Stomach (tissue), 4 donors: ENCODE measurements at regions not wholly inside any gene's neighbourhood (a gene's known extent, or its start where the extent isn't known, plus 50 kb on each side); places are given as distances from the start of the nearest gene placed in this dataset.

Experiments used
- POLR2A ChIP-seq, 4 donors: fragments of 450-650 bp; IDR thresholded peaks; one replicate each; pipeline ENCODE4 v1.6.1; 2016; ENCODE audit warnings: antibody characterized with exemption in 4 of 4, control low read depth in 2 of 4, mild to moderate bottlenecking in 1 of 4, moderate library complexity in 1 of 4
- TF ChIP-seq, protein P1 (sequence below), 7 experiments: fragments of 450-650 bp in 4 of 7; fragments of 200-600 bp in 3 of 7; sonication (generic) in 3 of 7; IDR thresholded peaks; one replicate each; pipeline ENCODE4 v1.5.1; 2016 to 2019; ENCODE audit warnings: antibody characterized with exemption in 7 of 7, control low read depth in 2 of 7, mild to moderate bottlenecking in 1 of 7

DNA sequence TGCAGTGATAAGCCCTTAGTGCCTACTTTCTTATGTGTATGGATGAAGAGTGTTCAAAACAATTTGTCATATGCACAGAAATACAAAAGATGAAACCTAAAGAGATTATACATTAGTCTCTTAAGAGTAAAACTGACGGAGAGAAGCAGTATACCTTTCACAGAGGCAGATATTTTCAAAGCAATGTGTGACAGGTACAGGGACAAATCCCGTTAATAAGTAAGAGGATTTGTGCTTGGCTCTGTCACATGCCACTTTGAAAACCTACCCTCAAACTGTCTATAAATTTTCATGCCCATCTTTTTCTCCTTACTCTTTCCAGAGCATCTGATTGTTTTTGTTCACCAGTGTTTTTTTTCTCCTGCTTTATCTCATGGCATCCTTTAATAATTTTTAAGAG, 741.3 kb upstream of the MMS22L start:
- TF ChIP-seq POLR2A (IDR thresholded peaks at IDR 0.05) = no peak
- TF ChIP-seq, protein P1, sequence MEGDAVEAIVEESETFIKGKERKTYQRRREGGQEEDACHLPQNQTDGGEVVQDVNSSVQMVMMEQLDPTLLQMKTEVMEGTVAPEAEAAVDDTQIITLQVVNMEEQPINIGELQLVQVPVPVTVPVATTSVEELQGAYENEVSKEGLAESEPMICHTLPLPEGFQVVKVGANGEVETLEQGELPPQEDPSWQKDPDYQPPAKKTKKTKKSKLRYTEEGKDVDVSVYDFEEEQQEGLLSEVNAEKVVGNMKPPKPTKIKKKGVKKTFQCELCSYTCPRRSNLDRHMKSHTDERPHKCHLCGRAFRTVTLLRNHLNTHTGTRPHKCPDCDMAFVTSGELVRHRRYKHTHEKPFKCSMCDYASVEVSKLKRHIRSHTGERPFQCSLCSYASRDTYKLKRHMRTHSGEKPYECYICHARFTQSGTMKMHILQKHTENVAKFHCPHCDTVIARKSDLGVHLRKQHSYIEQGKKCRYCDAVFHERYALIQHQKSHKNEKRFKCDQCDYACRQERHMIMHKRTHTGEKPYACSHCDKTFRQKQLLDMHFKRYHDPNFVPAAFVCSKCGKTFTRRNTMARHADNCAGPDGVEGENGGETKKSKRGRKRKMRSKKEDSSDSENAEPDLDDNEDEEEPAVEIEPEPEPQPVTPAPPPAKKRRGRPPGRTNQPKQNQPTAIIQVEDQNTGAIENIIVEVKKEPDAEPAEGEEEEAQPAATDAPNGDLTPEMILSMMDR (IDR thresholded peaks at IDR 0.05) = no peak
